GM18867 (cell line): ENCODE measurements at regions not wholly inside any gene's neighbourhood (a gene's known extent, or its start where the extent isn't known, plus 50 kb on each side); places are given as distances from the start of the nearest gene placed in this dataset.
"Not testable (repeated sequence)": the region's sequence is repeated elsewhere in the genome, so short reads cannot be mapped to it uniquely, and the experiment has no call there.

ENCODE experiments used
- ATAC-seq: cut with Tn5 transposase; IDR thresholded peaks from one replicate; pipeline ENCODE4 v1.9.1; 2021; ENCODE audit warnings: mild to moderate bottlenecking, moderate library complexity; ENCODE audit not compliant: unreplicated experiment

DNA sequence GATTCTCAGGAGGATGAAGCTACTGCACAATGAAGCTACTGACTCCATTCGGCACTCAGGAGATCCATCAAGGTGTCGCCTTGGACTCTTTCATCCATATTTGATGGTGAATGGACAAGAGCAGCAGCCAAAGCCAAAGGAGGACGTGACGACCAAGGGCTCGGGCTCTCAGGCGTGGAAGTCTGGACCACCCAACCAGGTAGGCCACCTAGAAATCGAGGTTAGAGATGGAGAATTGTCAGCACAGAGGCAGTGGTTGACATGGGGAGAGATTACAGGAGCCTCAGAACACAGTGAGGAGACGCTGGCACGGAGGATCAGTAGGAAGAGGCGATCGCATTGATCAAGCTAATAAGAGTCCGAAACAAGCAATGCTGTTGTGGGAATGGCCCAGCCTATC is 240.5 kb upstream of the ID2 start:
- no peak for ATAC-seq

DNA sequence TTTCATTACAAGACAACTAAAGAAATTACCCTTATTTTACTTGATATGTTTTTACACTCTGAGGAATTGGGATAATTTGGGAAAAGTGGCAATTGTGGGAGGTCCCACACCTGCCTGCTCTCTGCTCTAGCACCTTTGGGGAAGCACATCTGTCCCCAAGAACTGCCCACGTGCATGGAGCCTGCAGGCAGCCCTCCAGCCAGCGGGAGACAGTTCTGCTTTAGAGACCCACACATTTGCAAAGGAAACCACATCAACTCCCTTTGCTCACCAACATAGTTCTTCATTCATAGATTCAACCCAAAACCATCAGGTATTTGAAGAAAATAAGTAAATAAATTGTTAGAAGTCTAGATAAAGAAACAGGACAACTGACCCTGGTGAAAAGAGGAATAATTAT is 239.9 kb upstream of the ID2 start:
- ATAC-seq: peak; percentile 81

DNA sequence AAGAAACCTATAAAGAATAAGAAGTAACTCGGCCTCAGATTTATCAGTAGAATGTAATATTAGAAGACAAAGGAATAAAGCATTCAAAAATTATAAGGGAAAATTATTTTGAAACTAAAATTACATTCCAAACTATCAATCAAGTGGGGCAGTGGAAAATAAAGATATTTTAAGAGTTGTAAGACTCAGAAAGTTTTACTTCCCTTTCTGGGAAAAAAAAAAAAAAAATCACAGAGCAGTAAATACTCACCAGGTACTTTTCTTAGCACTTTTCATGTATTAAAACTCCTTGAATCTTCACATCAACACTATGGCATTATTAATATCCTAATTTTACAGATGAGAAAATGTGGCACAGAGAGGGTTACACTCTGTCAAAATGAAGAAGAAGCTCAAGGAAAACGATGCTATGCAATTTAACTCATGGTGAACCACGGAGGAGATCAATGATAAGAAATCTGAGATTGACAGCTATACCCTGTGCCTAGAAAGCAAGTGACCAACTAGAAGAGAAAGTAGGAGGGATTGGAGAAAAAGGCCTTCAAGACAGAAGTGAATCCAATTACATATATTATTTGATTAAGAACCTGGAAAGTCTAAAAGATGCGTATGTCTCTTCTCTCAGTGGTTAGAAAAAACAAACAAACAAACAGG is 238.9 kb upstream of the ID2 start:
- no peak for ATAC-seq

DNA sequence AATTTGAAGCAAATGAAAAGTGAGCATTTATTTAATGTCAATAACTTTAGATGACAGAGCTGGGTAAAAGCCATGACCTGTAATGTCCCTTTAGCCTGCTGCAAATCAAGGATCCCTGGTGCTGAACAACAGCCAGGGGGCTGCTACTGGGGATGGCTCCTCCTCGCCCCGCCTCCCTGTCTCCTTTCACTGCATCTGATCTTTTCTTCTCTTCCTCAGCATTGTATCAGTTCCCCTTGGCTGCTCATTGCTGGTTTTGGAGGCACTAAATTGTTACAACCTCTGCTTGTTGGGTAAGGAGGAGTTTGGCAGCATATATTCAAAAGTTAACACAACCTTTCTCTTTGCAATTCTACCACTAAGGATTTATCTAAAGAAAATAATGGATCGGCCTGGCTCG is 236.3 kb upstream of the ID2 start:
- ATAC-seq: no peak

DNA sequence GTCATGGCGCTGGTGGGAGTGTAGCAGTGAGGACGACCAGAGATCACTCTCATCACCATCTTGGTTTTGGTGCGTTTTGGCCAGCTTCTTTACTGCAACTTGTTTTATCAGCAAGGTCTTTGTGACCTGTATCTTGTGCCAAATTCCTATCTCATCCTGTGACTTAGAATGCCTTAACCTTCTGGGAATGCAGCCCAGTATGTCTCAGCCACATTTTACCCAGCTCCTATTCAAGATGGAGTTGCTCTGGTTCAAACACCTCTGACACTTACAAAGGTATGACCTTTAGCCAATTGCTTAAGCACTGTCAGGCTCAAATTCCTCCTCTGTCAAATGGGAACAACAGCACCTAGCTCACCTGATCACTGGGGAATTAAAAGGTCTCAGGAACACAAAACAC is 235.1 kb upstream of the ID2 start:
- not testable (repeated sequence) for ATAC-seq

DNA sequence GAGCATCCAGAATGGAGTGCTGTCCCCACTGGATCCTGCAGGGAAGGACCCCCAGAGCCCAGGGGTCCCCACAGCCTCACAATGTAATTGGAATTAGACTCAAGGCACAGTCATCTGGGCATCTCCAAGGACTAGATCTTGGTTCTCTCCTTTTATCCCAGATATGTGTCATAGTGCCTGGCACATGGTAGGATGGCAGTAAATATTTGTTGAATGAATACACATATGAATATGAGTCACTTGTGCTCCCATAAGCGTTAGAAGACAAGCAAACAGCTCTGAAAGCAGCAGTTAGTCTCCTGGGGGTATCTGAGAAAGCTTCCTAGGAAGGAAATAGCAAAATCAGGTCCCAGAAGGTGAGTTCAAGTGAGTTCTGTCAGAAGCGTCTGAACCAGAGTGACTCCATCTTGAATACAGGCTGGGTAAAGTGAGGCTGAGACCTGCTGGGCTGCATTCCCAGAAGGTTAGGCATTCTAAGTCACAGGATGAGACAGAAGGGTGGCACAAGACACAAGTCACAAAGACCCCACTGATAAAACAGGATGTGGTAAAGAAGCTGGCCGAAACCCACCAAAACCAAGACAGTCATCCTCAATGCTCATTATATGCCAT is 234.1 kb upstream of the ID2 start:
- ATAC-seq: no peak

DNA sequence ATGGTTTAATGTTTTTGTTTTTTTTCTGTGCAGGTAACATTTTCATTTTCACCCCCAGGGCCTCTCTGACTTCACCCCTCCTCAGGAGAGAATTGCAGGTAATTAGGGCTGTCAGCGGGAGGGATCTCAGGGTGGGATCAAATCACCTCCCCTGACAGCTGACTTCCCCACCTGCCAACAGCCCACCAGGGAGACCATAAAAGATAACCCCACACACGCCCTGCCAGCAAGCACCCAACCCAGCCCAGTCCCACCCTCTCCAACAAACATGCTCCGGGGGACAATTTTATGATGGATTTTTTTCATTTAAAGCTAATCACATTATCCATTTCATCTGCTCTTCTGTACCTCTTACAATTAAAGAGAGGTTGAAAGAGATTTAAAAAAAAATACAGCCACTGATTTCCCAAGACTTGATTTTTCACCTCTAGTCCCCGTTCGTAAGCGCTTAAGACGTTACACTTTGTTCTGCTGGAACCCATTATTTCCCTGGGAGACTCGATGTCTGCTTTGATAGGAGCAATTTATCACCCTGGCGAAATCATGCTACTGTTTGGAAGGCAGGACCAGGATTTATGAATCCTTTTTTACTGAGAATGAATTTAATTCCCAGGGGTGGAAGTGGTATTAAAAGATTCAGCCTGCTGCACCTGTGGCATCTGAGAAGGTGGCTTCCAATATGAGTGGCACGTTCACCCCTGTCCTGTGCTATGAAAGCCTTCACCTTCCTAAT is 232.9 kb upstream of the ID2 start:
- no peak for ATAC-seq

DNA sequence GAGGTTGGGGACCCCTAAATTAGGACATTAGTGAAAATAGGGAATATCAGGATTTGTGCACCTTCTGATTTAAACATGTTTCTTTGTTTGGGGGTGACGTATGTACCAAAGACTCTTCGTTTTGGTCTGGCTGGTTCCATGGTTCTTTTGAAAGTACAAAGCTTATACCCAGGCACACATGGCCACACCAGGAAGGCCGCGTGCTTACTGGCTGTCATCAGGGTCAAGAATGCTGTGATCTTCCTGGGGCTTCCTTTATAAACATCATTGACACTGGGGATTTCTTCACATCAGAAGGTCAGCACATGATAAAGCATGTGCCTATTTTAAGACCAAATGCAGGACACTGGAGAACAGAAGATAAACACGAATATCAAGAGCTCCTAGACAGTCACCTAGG is 230.6 kb upstream of the ID2 start:
- no peak for ATAC-seq

DNA sequence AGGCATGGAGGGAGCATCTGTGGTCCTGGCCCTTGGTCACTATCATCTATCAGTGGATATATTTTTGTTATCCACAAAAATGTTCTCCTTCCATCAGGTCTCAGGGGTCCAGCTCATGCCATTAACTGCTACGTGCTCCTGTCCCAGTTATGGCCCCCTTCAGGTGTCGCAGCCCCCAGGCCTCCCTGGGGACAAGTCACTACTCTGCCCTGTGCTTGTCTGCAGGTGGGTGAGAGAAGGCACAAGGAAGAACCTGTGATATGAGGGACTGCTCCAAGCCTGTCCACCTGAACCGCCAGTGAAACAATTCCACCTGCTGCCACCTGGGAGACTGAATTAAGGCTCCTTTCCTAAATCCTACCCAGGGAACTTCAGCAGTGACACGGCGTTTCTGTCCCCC is 229.6 kb upstream of the ID2 start:
- ATAC-seq: no peak

DNA sequence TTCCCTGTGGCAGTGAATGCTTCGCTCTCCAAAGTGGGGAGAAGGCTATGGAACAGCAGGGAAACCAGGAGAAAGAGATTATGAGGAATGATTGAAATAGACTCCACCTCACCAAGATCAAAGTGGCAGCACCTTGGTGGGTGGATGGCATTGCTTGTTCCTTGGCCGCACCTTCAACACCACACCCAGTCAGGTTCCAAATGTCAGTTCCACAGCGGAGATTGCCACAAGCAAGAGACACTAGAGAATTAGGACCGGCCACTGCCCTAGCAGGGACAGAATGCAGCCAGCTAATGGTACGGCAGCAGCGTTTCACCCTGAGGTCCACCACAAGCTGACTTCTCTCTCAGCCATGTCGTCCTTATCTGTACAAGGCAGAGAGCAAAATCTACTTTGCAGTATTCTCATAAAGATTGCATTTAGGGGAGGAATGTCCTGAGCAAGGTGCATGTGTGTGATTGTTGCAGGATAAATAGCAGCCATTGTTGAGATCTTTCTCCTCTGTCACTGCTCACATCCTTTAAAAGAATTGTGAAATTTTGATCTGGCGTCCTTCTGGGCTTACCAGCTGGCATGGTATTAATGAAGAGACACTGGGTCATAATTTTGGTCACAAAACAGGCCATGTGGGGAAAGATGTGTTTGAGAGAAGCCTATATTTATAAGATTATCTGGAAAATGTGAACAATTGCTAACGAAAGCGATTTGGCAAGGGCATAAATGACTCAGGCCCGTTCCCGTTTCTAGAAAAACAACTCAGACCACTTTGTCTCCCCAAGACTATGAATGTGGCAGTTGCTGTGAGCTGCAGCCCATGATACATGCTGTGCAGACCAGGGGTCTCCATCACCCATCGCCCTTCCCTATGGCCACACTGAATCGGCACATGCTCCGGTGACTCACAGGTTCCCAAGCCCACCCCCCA is 228.6 kb upstream of the ID2 start:
- no peak for ATAC-seq

DNA sequence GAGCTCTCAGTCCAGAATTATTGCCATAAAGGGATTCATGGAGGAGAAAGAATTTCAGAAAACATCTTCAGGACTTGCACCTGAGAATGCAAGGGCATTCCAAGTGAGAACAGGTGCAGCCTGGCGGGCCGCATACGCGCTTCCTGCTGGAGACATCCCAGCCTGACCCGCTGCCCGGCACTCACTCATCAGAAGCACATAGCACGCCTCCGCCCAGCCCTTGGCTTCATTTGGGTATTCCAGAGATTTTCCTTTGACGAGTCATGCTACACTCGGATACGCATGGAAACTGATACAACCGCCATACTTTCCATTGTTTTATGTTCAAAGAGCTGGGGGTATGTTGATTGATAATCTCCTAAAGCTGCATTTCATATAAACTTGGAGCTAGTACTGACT is 228.0 kb upstream of the ID2 start:
- ATAC-seq: no peak

DNA sequence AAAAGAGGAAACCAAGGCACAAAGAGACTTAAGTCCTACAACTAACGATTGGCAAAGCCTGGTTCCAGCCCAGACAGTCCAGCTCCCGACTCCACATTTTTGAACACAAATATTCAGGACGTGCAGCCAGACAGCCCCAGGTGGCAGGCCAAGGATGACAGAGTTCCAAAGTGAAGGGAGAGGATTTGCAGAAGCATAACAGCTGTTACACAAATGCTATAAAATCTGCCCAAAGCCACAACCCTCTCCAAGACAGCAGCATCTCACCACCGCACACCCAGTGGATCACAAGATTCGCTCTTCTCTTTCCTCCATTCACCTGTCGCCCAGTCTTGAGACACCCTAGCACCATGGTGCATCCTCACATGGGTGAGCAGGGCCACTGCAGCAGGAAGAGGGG is 227.1 kb upstream of the ID2 start:
- no peak for ATAC-seq

DNA sequence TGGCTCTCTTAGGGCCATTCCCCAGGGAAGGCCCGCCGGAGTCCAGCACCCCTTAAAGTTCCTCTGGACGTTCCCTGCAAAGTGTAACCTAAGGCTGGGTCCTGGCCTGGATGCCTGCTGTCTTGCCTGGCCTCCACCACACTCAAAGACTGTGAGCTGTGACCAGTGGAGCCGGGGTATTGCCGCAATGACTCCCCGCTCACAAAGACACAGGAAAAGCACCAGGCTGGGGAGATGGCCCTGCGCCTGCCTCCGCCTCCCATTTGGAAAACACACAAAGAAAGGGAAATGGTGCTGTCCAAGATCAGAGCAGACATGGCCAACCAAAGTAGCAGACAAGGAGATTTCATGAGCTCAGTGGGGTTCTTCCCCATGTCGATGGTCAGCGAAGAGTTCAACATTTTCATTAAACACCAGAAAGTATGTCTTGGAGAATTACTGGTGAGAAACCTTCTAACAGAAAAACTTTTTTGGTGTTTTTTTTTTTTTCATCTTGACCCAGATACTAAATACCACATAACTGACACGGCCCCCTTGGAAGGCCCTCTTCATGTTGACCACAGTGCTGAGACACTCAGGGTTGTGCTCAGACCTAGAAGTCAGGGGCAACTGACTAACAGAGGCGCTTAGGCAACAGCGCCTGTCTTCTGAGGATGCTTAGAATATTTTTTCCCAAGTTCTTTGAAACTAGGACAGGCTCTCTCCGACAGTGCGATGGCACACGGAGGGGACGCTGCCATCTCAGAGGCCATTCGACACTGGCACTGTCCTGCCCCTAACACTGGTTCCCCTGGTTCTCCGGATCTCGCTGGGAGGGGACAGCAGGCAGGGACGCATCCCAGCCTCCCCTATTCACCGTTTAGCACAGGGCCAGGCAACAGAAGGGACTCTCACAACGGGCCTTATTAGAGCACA is 226.4 kb upstream of the ID2 start:
- no peak for ATAC-seq

DNA sequence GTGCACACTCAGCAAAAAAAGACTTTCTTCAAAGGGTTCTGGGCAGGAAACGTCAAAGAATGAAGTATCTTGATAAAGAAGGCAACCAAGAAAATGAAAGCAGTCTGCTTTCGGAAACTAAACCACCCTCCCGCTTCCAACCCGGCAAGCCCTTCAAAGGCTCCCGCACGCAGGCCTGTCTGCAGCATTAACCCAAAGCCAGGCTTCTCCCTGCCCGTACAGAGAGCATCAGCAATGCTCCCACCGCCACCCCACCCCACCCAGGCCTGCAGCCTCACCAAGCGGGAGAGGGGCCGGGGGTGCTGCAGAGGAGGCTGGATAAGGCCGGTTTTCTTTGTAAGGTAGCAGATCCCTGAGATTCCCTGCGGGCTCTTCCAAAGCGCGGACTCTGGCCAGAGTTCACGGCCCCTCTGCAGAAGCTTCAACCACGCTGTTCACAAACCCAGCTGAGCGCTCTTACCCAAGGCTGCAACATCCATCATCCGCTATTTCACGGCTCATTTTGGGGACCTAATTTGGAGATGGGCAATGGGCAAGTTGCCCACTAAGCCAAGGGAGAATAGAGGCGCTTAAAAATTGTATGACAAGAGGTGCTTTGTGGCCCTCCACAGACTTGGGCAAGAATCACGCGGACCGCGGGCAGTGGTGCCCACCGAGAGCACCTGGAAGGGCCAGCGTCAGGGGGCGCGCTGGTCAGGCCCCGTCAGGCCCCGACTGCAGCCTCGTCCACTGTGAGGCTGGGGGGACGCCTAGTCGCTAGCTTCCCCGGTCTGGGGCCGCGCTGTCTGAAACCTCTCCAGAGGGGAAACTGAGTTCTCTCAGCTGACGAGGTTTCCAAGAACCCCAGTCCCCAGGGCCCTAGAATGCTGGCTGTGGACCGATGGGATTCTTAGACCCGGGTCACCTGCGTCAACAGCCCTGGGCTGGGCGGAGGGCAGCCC is 225.4 kb upstream of the ID2 start:
- ATAC-seq: no peak

DNA sequence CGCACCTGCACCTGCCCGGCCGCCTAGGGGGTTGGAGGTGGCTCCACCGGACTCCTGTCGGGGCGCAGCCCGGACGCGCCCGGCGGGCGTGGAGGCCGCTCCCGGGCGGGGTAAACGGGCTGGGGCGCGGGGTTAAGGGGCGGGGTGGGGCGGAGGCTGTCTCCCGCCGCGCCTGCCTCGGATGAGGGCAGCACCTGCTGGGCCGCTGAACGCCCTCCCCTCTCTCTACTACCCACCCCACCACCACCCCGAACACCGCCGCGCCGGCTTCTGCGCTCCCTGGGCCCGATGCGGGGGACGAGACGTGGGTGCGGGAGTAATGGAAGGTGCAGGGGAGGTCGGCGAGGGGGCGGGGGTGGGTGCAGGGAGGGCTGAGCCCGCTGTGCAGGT is 224.8 kb upstream of the ID2 start:
- ATAC-seq: no peak

DNA sequence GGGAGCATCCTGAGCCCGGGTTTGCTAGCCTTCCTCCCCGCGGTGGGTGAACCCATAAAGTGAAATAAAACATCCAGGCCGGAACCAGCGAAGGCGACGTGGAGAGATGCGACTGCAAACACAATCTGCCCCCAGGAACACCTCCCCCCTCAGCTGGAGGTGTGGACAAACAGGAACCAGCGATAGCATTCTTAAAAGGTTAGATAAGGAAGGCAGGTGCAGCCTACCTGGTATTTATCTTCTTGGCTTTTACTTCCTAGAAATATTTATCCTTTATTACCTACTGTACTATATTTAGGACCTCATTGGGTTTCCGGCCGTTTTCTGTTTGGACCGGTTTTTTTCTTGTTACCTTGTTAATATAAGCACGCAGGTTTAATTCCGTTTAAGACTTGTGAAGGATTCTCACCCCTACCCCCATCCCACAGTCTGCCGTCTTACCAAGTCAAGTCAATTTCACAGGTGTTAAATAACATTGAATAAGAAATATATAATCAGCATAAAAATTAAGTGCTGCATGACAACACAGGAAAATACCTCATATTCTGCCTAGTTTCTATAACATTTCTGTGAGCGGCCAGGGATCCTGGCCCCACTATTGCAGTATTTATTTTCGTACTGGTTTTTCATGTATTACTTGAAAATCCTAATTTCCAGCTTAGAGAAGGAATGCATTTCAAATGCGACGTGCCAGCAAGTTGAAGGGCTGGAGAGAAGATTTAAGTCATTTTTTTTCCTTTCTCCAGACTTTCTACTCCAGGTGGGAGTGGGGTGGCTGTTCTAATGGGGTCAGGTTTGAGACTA is 224.0 kb upstream of the ID2 start:
- no peak for ATAC-seq

DNA sequence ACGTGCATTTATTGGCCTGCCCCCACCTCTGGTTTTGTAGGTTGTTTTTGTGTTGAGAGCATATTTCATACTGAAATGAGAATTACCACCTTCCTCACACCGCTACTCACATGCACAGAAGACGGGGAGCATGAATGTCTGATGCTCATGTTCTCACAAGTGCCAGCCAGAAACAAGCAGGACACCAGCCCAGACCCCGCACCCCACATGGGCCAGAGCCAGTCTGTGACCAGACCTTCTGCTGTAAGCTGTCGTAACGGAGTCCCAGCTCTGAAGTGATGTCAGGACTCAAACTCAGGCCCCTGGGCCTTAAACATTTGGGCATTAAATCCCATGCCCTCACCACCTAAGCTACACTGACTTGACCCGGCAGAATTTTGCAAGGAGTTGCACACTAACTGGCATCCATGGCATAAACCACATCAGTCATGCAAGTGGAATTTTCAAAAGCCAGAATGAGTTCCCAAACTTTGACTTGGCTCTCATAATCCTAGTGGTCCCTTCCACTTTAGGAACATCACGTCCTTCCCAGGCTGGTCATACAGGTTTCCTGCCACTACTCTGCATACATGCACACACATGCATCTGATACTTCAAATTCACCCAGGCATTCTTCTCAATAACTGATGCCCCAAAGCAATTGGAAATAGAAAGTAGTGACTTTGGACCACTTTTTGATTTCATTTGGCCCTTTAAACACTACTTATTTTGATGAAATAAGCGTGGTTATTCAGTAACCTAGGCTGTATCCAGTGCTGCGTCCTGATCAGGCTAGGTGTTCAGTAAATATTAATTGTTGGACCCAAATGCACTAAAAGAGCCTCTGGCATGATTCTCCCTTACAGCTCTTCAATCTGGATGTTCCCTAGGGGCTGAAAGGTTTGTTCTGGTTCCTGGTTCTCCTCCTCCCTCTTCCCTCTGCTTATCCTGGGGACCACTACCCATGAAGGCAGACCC is 223.1 kb upstream of the ID2 start:
- no peak for ATAC-seq
